NCI-H2196 (cell line): ENCODE measurements at regions not wholly inside any gene's neighbourhood (a gene's known extent, or its start where the extent isn't known, plus 50 kb on each side); places are given as distances from the start of the nearest gene placed in this dataset.

ENCODE experiments used
- DNase-seq: peaks from one replicate; lab custom pipeline; 2025; ENCODE audit not compliant: unreplicated experiment; lab: John Stamatoyannopoulos, UW

- DNase-seq, result no peak
Observed at GRCh38 chr17:33352526-33352925, 59.4 kb upstream of the ASIC2 start.

DNA sequence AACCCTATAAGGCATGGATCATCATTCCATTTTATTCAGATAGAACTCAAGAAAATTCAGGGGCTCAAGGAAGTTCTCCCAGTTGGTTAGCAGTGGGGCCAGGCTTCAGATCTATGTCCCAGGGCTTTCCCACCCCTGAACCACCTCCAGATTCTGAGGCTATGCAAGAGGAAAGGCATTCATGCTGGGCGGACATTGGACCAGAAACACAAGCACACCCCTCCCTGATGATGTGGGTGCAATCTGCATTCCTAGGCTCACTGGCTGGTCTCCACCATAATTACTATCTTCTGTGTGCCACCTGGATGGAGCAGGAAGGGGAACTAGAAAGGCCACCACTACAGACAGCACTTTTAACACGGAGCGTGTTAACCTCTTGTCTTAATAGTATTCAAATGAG lies 63.2 kb upstream of the ASIC2 start:
- no peak for DNase-seq

GRCh38 chr17:33363475-33363874 lies 70.4 kb upstream of the ASIC2 start:
- no peak for DNase-seq

GRCh38 chr17:33366960-33367359 lies 73.9 kb upstream of the ASIC2 start:
- DNase-seq, result no peak

GRCh38 chr17:33369149-33369548 lies 76.1 kb upstream of the ASIC2 start:
- no peak for DNase-seq

DNA sequence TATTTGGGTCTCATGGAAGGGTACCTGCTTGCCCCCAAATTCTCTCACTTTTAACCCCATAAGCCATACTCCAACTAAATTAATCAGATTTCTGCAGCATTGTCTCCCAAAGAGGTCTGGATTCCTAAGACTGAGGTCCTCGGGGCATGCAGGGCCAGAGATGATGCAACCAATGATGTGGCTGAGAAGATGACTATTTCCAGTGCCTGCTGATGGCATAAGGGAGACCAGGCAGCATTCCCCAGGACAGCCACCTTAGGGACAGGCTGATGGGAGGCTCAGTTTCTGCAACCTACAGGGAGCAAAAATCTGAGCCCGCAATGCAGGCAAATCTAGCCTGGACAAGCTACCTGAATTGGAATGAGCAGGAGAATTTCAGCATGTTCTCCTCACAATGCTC lies 76.8 kb upstream of the ASIC2 start:
- DNase-seq, result no peak

DNA sequence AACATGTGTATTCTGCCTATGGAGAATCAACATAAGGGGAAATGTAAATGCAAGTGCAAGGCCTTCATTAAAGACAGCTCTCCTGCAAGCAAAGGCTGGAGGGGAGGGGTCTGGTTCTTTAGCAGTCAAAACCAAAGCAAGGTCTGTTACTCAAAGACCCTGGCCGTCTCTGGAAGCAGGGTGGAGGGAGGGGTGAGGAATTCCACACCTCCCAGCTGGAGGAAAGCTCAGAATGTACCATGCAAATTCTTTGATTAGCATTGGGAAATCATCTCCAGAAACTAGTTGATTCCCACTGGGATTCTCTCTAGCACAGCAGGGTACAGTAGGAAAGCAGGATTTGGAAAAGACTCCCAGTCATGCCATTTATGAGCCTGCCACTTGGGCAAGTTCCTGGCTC lies 77.3 kb upstream of the ASIC2 start:
- no peak for DNase-seq

- no peak for DNase-seq
Observed at GRCh38 chr17:33371377-33371776, 78.3 kb upstream of the ASIC2 start.

DNA sequence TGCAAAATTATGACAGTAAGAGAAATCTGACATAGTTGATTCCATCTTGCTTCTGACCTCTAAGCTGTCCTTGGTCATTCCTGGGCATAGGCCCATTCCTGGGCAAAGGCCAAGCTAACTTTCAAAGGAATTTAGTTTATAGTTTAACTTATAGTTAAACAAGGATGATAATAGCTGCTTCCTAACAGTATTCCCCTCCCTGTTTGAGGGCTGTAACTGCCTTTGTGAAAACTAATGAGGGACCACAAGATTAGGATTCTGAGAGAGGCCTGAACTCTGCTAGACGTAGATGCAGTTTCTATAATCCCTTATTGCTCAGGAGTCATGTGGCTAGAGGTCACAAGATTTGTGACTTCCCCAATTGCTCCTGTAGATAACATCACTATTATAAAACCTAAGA lies 80.2 kb upstream of the ASIC2 start:
- no peak for DNase-seq

- DNase-seq, result no peak
Observed at GRCh38 chr17:33375103-33375502, 82.0 kb upstream of the ASIC2 start.

GRCh38 chr17:33375783-33376182 lies 82.7 kb upstream of the ASIC2 start:
- DNase-seq, result no peak

DNA sequence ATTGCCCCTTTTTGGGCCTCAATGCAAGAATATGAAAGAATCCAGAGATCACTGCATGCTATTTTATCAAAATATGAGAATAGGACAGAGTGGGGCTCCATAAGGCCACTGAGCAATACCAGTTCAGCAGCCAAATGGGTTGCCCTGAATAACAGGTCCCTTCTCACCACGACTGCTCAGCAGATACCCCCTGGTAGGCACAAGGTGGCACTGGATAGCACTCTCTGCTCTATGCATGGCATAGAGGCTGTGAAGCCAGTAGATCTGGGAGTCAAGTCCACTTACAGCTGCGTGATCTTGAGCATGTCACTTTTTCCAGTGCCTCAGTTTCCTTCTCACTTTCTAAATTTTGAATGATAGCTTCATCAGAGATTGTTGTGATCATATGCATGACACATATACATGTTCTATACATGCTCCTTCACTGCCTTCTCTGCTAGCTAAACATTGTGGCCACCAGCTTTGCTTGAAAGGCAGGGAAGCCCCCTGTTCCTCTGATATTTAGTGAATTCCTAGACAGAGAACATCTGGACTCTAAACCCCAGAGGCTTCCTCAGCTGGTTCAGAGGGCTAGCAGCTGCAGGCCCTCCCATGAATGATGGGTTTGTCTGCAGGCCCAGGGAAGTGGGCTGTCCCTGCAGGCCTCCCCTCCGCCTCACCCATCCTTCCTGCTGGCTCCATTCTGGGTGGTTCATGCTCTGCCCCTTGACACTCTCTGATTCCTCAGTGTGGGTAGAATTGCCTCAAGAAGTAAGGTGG lies 84.9 kb upstream of the ASIC2 start:
- DNase-seq, result no peak

GRCh38 chr17:33381201-33381600 lies 88.1 kb upstream of the ASIC2 start:
- no peak for DNase-seq

DNA sequence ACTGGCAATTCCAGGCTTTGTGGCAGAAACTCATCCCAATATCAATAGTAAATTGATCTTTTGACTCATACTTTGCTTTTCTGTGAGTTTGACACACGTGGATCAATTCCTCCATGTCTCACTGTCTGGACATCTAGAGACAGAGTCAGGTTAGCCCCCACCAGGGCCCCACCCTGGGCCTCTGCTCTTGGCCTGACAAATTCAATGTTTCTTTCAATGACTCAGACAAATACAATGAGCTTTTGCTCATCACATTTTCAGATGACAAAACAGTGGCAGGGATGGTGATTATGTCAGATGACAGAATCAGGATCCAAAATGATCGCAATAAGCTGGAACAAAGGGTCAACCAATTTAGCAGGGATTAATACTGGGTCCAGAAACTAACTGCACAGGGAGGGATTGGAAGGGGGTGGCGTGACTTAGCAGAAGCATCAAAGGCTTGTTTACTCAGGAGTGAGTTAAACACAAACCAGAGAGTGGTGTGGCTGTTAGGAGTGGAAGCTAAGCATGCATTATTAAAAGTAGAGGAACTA lies 90.5 kb upstream of the ASIC2 start:
- DNase-seq, result no peak

- DNase-seq, result no peak
Observed at GRCh38 chr17:33385133-33385532, 92.0 kb upstream of the ASIC2 start.

- DNase-seq, result no peak
Observed at GRCh38 chr17:33385713-33386112, 92.6 kb upstream of the ASIC2 start.

- DNase-seq, result no peak
Observed at GRCh38 chr17:33387406-33387805, 94.3 kb upstream of the ASIC2 start.

- no peak for DNase-seq
Observed at GRCh38 chr17:33389504-33390135, 96.5 kb upstream of the ASIC2 start.

DNA sequence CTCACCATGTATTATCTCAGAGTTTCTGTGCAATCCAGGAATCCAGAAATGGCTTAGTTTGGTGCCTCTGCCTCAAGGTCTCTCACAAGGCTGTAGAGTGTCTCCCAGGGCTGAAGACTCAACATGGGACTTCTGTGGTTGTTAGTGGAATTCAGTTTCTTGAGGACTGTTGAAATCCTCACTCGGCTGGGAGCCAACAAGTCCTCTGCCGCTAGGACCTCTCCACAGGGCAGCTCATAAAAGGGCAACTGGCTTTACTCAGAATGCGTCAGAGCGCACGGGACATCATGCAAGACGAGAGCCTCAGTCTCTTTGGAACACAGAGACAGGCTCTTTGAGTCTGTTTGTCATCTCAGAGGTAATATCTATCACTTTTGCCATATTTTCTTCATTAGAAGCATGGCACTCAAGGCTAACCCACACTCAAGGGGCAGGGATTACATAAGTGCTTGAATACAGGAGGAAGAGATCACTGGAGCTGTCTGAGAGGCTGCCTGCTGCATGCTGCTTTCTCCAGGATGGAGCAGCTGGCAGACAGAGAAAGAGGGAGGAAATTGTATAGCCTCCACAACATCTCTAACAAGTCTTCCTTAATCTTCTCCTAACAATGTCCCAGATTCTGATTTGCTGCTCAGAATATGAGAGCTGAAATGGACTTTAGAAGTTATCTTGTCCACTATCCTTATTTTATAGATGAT lies 97.5 kb upstream of the ASIC2 start:
- no peak for DNase-seq

- no peak for DNase-seq
Observed at GRCh38 chr17:33396818-33397217, 103.7 kb upstream of the ASIC2 start.

DNA sequence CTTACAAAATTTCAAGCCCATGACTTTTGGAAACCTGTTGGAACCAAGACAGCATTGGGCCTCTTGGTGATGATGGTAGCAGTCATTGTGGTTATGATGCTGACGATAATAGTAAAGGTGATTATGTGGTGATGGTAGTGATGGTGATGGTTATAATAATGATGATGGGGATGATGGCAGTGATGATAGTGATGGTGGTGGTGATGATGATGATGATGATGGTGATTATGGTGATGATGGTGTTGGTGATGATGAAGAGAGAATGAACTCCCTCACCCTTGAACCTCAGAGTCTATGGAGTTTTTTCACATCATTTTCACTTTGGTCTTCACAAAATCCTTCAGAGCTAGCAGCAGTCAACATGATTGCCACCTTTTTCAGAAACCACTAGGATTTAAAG lies 105.3 kb upstream of the ASIC2 start:
- DNase-seq, result no peak

- no peak for DNase-seq
Observed at GRCh38 chr17:33401249-33401648, 108.2 kb upstream of the ASIC2 start.
